K562 (cell line): ENCODE measurements at regions not wholly inside any gene's neighbourhood (a gene's known extent, or its start where the extent isn't known, plus 50 kb on each side); places are given as distances from the start of the nearest gene placed in this dataset.

Experiments used
- ATAC-seq: fragments of 200-7000 bp; cut with Tn5 transposase; 3 replicates; pipeline ENCODE4 v1.9.1; 2020; ENCODE audit warnings: moderate library complexity
- BruUV-seq: library from RNA; stranded (reverse); fragments of 400-500 nt; replicated peaks from 2 replicates; lab custom pipeline; 2021; lab: Mats Ljungman, UMichigan
- CTCF ChIA-PET: fragments of 300-600 bp; formaldehyde crosslinking; extraction: SDS; loops from one replicate; lab custom pipeline; 2021; ENCODE audit warnings: low intra/inter-chr PET ratio; lab: Yijun Ruan, JAX
- POLR2A ChIA-PET: fragments of 300-600, 350-650 bp; sonication (Branson Sonifier 250); formaldehyde crosslinking; extraction: SDS; loops from one replicate; lab custom pipeline; 2021; ENCODE audit warnings: antibody characterized with exemption, inconsistent platforms; lab: Yijun Ruan, JAX
- DNase-seq, 4 experiments: peaks; one replicate each; pipeline versions ENCODE4 v3.0.0 to v3.0.0-alpha.2; 2011 to 2018; ENCODE audit warnings: low spot score in 3 of 4, mixed read lengths in 3 of 4; ENCODE audit errors: extremely low read depth in 1 of 4
- FAIRE-seq: peaks from 2 replicates; lab custom pipeline; 2011; peaks lifted over from hg19 to GRCh38; lab: Jason Lieb, UNC
- H2AFZ ChIP-seq: 2 replicates; pipeline ENCODE4 v1.6.0; 2011; ENCODE audit warnings: low read depth, low read length, control low read depth, inconsistent platforms
- H3K27ac ChIP-seq: fragments of 200-600 bp; 3 replicates; pipeline ENCODE4 v1.8.0; 2011; ENCODE audit warnings: low read depth, mild to moderate bottlenecking, control low read depth, inconsistent platforms, low read length, moderate library complexity, mixed read lengths; ENCODE audit errors: extremely low read depth
- H3K27me3 ChIP-seq, 2 experiments: fragments of 300-600 bp in 1 of 2; 2 replicates in 1 of 2; 3 replicates in 1 of 2; pipeline versions ENCODE4 v1.6.0 to v1.8.0; 2011; ENCODE audit warnings: inconsistent platforms in 2 of 2, low read length in 2 of 2, mild to moderate bottlenecking in 1 of 2, mixed read lengths in 1 of 2, moderate library complexity in 1 of 2; ENCODE audit not compliant: control insufficient read depth in 2 of 2, insufficient read depth in 2 of 2
- H3K36me3 ChIP-seq: fragments of 300-600 bp; 3 replicates; pipeline ENCODE4 v1.8.0; 2011; ENCODE audit warnings: mild to moderate bottlenecking, low read length, inconsistent platforms; ENCODE audit not compliant: control insufficient read depth, insufficient read depth
- H3K4me1 ChIP-seq, 2 experiments: fragments of 200-600 bp in 1 of 2; replicated peaks in 1 of 2; 2 replicates in 1 of 2; 3 replicates in 1 of 2; pipeline versions ENCODE4 v1.5.1 to v1.8.0; 2011; ENCODE audit warnings: inconsistent platforms in 2 of 2, low read length in 2 of 2, mild to moderate bottlenecking in 1 of 2, mixed read lengths in 1 of 2, moderate library complexity in 1 of 2; ENCODE audit not compliant: control insufficient read depth in 2 of 2, insufficient read depth in 2 of 2
- H3K4me2 ChIP-seq: 2 replicates; pipeline ENCODE4 v1.6.1; 2011; ENCODE audit warnings: low read length, control low read depth, inconsistent platforms, mixed read lengths; ENCODE audit not compliant: insufficient read depth
- H3K4me3 ChIP-seq: fragments of 200-600 bp; sonication (generic), shearing (Covaris generic); 2 replicates; pipeline ENCODE4 v1.5.1; 2016; ENCODE audit warnings: control low read depth, inconsistent platforms
- H3K79me2 ChIP-seq: fragments of 200-600 bp; 3 replicates; pipeline ENCODE4 v1.8.0; 2011; ENCODE audit warnings: low read length, inconsistent platforms; ENCODE audit not compliant: control insufficient read depth, insufficient read depth
- H3K9ac ChIP-seq, 2 experiments: 2 replicates each; pipeline versions ENCODE4 v1.6.0 to v1.6.1; 2011; ENCODE audit warnings: low read depth in 2 of 2, low read length in 2 of 2, control low read depth in 1 of 2, inconsistent platforms in 1 of 2, mild to moderate bottlenecking in 1 of 2, mixed read lengths in 1 of 2; ENCODE audit not compliant: insufficient read depth in 1 of 2
- H3K9me1 ChIP-seq: one replicate; pipeline ENCODE4 v1.6.0; 2011; ENCODE audit warnings: inconsistent platforms, mild to moderate bottlenecking, low read length, moderate library complexity; ENCODE audit not compliant: control insufficient read depth, insufficient read depth
- H3K9me3 ChIP-seq: replicated peaks from 2 replicates; pipeline ENCODE4 v1.5.1; 2011; ENCODE audit warnings: low read depth, low read length, inconsistent platforms; ENCODE audit not compliant: control insufficient read depth, insufficient read depth
- H4K20me1 ChIP-seq: replicated peaks from 2 replicates; pipeline ENCODE4 v1.6.1; 2011; ENCODE audit warnings: low read length, inconsistent platforms, mixed read lengths; ENCODE audit not compliant: control insufficient read depth, insufficient read depth
- CREB3 ChIP-seq: fragments of 450-650 bp; conservative IDR thresholded peaks from 2 replicates; pipeline ENCODE4 v1.6.1; 2016; ENCODE audit warnings: missing genetic modification characterization, low read depth, mild to moderate bottlenecking, missing compliant biosample characterization, moderate library complexity
- FOXJ2 ChIP-seq: fragments of 200-800 bp; sonication (Bioruptor generic); IDR thresholded peaks from 2 replicates; pipeline ENCODE4 v1.6.1; 2016; ENCODE audit warnings: missing genetic modification characterization, missing compliant biosample characterization
- HIVEP1 ChIP-seq: fragments of 250-450 bp; sonication (Bioruptor Pico); IDR thresholded peaks from 2 replicates; pipeline ENCODE4 v1.4.0; 2020; ENCODE audit warnings: mild to moderate bottlenecking
- RBBP5 ChIP-seq: fragments of 200-600 bp; sonication (generic); IDR thresholded peaks from 2 replicates; pipeline ENCODE4 v1.6.1; 2012; ENCODE audit warnings: borderline replicate concordance, mild to moderate bottlenecking, low read length, control low read depth, inconsistent platforms; ENCODE audit not compliant: insufficient read depth, poor library complexity, severe bottlenecking
- TCF3 ChIP-seq: sonication (generic); formaldehyde crosslinking; IDR thresholded peaks from 2 replicates; pipeline ENCODE4 v1.4.0; 2020; ENCODE audit warnings: mild to moderate bottlenecking, missing genetic modification reagents
- XRCC3 ChIP-seq: fragments of 450-650 bp; IDR thresholded peaks from 2 replicates; pipeline ENCODE4 v1.6.1; 2017; ENCODE audit warnings: mild to moderate bottlenecking, moderate library complexity
- ZKSCAN8 ChIP-seq: fragments of 200-800 bp; sonication (Bioruptor generic); IDR thresholded peaks from 2 replicates; pipeline ENCODE4 v1.6.1; 2016; ENCODE audit warnings: missing genetic modification characterization, missing compliant biosample characterization
- ZNF197 ChIP-seq: fragments of 200-800 bp; sonication (Bioruptor generic); IDR thresholded peaks from 2 replicates; pipeline ENCODE4 v1.6.1; 2016; ENCODE audit warnings: low read depth, missing genetic modification characterization, missing compliant biosample characterization
- ZNF398 ChIP-seq: fragments of 250-450 bp; sonication (Bioruptor Pico); IDR thresholded peaks from 2 replicates; pipeline ENCODE4 v1.8.0; 2021; ENCODE audit warnings: moderate library complexity, mild to moderate bottlenecking, inconsistent platforms
- WGBS: fragments of 100-300 bp; shearing (Covaris generic); methylation state at CpG from one replicate; pipeline ENCODE4 v1.1.6; 2016; ENCODE audit warnings: low coverage, mixed read lengths; ENCODE audit not compliant: insufficient coverage; ENCODE audit errors: missing lambda C conversion rate; 5-methylcytosine and 5-hydroxymethylcytosine counted together
- in situ Hi-C: fragments of 300-500 bp; cut with MboI; formaldehyde crosslinking; loops from 4 replicates; pipeline ENCODE4 v1.15.0; 2018; ENCODE audit warnings: inconsistent platforms, mixed read lengths
- intact Hi-C: fragments of 100-400 bp; cut with micrococcal nuclease; formaldehyde crosslinking; loops from 2 replicates; pipeline ENCODE4 v1.14.2; 2022
- TF ChIP-seq, protein P1 (sequence below): fragments of 250-450 bp; sonication (Bioruptor Pico); IDR thresholded peaks from 2 replicates; pipeline ENCODE4 v1.6.1; 2021; ENCODE audit warnings: mild to moderate bottlenecking
- TF ChIP-seq, protein P2 (sequence below): sonication (generic); formaldehyde crosslinking; IDR thresholded peaks from 2 replicates; pipeline ENCODE4 v1.8.0; 2023; ENCODE audit warnings: mild to moderate bottlenecking, missing genetic modification reagents
- TF ChIP-seq, protein P3 (sequence below), 2 experiments: IDR thresholded peaks in 1 of 2; conservative IDR thresholded peaks in 1 of 2; 2 replicates each; pipeline ENCODE4 v1.6.1; 2016; ENCODE audit warnings: low read depth in 2 of 2, mild to moderate bottlenecking in 1 of 2, missing compliant biosample characterization in 1 of 2, missing genetic modification characterization in 1 of 2, moderate library complexity in 1 of 2

- ChIA-PET CTCF (no interaction called here), POLR2A (no interaction called here)
- FAIRE-seq (no peak), DNase-seq (no peak), ATAC-seq (no peak)
- Histone ChIP-seq H3K4me3 (no peak overlapping the region), H3K27me3 (no peaks in the 10 kb centered on the region), H3K9me3 (no peaks in the 10 kb centered on the region), H3K4me1 (no peaks in the 10 kb centered on the region), H3K4me2 (no peak overlapping the region), H3K9ac (no peak overlapping the region), H3K79me2 (no peaks in the 10 kb centered on the region), H3K9me1 (no peaks in the 10 kb centered on the region), H3K36me3 (no peaks in the 10 kb centered on the region), H4K20me1 (no peaks in the 10 kb centered on the region), H3K27ac (no peak overlapping the region), H2AFZ (no peak overlapping the region)
- no TSS peak for BruUV-seq
- in situ Hi-C loops = no loop called here
- 0% methylated on average over 1 of the region's 1 CpG for WGBS
- intact Hi-C loops = no loop called here
- TF ChIP-seq ZNF197 (CRISPR knock-in tag) (no peak), ZKSCAN8 (CRISPR knock-in tag) (no peak), TCF3 (no peak), RBBP5 (no peak), ZNF398 (CRISPR knock-in tag) (no peak), CREB3 (tag) (no peak), HIVEP1 (CRISPR knock-in tag) (no peak), FOXJ2 (no peak), XRCC3 (no peak)
- TF ChIP-seq, protein P1, sequence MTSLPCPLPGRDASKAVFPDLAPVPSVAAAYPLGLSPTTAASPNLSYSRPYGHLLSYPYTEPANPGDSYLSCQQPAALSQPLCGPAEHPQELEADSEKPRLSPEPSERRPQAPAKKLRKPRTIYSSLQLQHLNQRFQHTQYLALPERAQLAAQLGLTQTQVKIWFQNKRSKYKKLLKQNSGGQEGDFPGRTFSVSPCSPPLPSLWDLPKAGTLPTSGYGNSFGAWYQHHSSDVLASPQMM (CRISPR knock-in tag) = no peak
- TF ChIP-seq, protein P2, sequence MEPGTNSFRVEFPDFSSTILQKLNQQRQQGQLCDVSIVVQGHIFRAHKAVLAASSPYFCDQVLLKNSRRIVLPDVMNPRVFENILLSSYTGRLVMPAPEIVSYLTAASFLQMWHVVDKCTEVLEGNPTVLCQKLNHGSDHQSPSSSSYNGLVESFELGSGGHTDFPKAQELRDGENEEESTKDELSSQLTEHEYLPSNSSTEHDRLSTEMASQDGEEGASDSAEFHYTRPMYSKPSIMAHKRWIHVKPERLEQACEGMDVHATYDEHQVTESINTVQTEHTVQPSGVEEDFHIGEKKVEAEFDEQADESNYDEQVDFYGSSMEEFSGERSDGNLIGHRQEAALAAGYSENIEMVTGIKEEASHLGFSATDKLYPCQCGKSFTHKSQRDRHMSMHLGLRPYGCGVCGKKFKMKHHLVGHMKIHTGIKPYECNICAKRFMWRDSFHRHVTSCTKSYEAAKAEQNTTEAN (CRISPR knock-in tag) = no peak
- TF ChIP-seq, protein P3, sequence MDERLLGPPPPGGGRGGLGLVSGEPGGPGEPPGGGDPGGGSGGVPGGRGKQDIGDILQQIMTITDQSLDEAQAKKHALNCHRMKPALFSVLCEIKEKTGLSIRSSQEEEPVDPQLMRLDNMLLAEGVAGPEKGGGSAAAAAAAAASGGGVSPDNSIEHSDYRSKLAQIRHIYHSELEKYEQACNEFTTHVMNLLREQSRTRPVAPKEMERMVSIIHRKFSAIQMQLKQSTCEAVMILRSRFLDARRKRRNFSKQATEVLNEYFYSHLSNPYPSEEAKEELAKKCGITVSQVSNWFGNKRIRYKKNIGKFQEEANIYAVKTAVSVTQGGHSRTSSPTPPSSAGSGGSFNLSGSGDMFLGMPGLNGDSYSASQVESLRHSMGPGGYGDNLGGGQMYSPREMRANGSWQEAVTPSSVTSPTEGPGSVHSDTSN (CRISPR knock-in tag; IDR thresholded peaks at IDR 0.05; ENCODE audit: low read depth) = no peak
- TF ChIP-seq, protein P3 (tag; conservative IDR thresholded peaks at IDR 0.05; ENCODE audit: low read depth) = no peak
These were observed 566.1 kb upstream of the BOD1L1 start for GRCh38 chr4:14193601-14194000.
